ENCODE measurements at regions not wholly inside any gene's neighbourhood (a gene's known extent, or its start where the extent isn't known, plus 50 kb on each side); places are given as distances from the start of the nearest gene placed in this dataset.

GRCh38 chr12:13890943-13891342 is 90.5 kb downstream of the GRIN2B start:
- TF ChIP-seq CTCF (IDR thresholded peaks at IDR 0.05; ENCODE audit: borderline replicate concordance), result no peak
- DNase-seq, result no peak
- intact Hi-C loops (cut with micrococcal nuclease), result no loop called here

GRCh38 chr12:13887779-13888388 is 93.5 kb downstream of the GRIN2B start:
- intact Hi-C loops (cut with micrococcal nuclease), result no loop called here
- Histone ChIP-seq H3K9me3 (replicated peaks) (no peaks in the 10 kb centered on the region), H3K27me3 (ENCODE audit: low read depth) (peaks cover 29% of the 10 kb centered on the region), H3K4me1 (no peaks in the 10 kb centered on the region), H3K4me3 (no peak overlapping the region), H3K36me3 (no peaks in the 10 kb centered on the region), H3K27ac (replicated peaks) (no peak overlapping the region)
- DNase-seq, result no peak
- no peak for TF ChIP-seq CTCF (IDR thresholded peaks at IDR 0.05; ENCODE audit: borderline replicate concordance)

More at GRCh38 chr12:13890943-13891342, 90.5 kb downstream of the GRIN2B start:
- Histone ChIP-seq H3K9me3 (replicated peaks) (no peaks in the 10 kb centered on the region), H3K4me1 (no peaks in the 10 kb centered on the region), H3K4me3 (no peak overlapping the region), H3K36me3 (no peaks in the 10 kb centered on the region), H3K27ac (replicated peaks) (no peak overlapping the region), H3K27me3 (ENCODE audit: low read depth) (peaks cover 14% of the 10 kb centered on the region)

- H3K4me1 ChIP-seq, result no peaks in the 10 kb centered on the region
- H3K4me3 ChIP-seq, result no peak overlapping the region
- H3K27me3 ChIP-seq (ENCODE audit: low read depth), result peaks cover 25% of the 10 kb centered on the region
- no peak for DNase-seq
- TF ChIP-seq CTCF (IDR thresholded peaks at IDR 0.05; ENCODE audit: borderline replicate concordance), result no peak
- no peak overlapping the region for H3K27ac ChIP-seq (replicated peaks)
- H3K9me3 ChIP-seq (replicated peaks), result no peaks in the 10 kb centered on the region
- intact Hi-C loops (cut with micrococcal nuclease), result no loop called here
- no peaks in the 10 kb centered on the region for H3K36me3 ChIP-seq
Measured at GRCh38 chr12:13882176-13882575, 99.2 kb downstream of the GRIN2B start.

- Histone ChIP-seq H3K4me1 (no peaks in the 10 kb centered on the region), H3K9me3 (replicated peaks) (no peaks in the 10 kb centered on the region), H3K27ac (replicated peaks) (no peak overlapping the region), H3K36me3 (no peaks in the 10 kb centered on the region), H3K4me3 (no peak overlapping the region), H3K27me3 (ENCODE audit: low read depth) (peaks cover 12% of the 10 kb centered on the region)
- intact Hi-C loops (cut with micrococcal nuclease), result no loop called here
- TF ChIP-seq CTCF (IDR thresholded peaks at IDR 0.05; ENCODE audit: borderline replicate concordance), result no peak
- no peak for DNase-seq
Measured at GRCh38 chr12:13880613-13881012, 100.8 kb downstream of the GRIN2B start.

- Histone ChIP-seq H3K36me3 (no peaks in the 10 kb centered on the region), H3K9me3 (replicated peaks) (no peaks in the 10 kb centered on the region), H3K27ac (replicated peaks) (no peak overlapping the region), H3K4me3 (no peak overlapping the region), H3K27me3 (ENCODE audit: low read depth) (no peaks in the 10 kb centered on the region), H3K4me1 (no peaks in the 10 kb centered on the region)
- no peak for DNase-seq
- TF ChIP-seq CTCF (IDR thresholded peaks at IDR 0.05; ENCODE audit: borderline replicate concordance), result no peak
- intact Hi-C loops (cut with micrococcal nuclease), result no loop called here
Measured at GRCh38 chr12:13875744-13876143, 105.7 kb downstream of the GRIN2B start.
